ENCODE measurements at regions not wholly inside any gene's neighbourhood (a gene's known extent, or its start where the extent isn't known, plus 50 kb on each side); places are given as distances from the start of the nearest gene placed in this dataset.

DNA sequence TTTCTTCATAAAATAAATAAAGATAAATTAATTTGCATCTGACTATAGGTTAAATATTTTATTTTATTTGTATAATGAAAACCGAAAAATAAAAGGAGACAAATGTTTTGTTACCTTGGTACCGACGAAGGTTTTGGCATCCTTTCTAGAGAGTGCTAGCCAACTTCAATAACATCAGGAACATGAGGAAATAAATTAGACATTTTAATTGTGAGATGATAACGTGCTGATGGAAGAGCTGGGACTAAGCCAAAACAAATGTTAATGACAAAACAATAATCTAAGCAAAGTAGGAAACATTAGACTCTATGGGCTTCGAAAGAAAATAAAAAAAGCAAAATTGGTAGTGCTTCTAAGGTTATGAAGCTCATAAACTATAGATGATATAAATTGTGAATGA, 201.0 kb downstream of the IRX2 start:
- TF ChIP-seq, protein P1, sequence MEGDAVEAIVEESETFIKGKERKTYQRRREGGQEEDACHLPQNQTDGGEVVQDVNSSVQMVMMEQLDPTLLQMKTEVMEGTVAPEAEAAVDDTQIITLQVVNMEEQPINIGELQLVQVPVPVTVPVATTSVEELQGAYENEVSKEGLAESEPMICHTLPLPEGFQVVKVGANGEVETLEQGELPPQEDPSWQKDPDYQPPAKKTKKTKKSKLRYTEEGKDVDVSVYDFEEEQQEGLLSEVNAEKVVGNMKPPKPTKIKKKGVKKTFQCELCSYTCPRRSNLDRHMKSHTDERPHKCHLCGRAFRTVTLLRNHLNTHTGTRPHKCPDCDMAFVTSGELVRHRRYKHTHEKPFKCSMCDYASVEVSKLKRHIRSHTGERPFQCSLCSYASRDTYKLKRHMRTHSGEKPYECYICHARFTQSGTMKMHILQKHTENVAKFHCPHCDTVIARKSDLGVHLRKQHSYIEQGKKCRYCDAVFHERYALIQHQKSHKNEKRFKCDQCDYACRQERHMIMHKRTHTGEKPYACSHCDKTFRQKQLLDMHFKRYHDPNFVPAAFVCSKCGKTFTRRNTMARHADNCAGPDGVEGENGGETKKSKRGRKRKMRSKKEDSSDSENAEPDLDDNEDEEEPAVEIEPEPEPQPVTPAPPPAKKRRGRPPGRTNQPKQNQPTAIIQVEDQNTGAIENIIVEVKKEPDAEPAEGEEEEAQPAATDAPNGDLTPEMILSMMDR (IDR thresholded peaks at IDR 0.05; ENCODE audit: low read depth, low read length) = no peak
- no peak for TF ChIP-seq EZH2phosphoT487 (IDR thresholded peaks at IDR 0.05; ENCODE audit: low read depth)

All from OCI-LY3 (cell line).